ENCODE measurements at regions not wholly inside any gene's neighbourhood (a gene's known extent, or its start where the extent isn't known, plus 50 kb on each side); places are given as distances from the start of the nearest gene placed in this dataset.
A peak's percentile ranks its signal among the peaks of the same experiment; 100 is the strongest.

DNA sequence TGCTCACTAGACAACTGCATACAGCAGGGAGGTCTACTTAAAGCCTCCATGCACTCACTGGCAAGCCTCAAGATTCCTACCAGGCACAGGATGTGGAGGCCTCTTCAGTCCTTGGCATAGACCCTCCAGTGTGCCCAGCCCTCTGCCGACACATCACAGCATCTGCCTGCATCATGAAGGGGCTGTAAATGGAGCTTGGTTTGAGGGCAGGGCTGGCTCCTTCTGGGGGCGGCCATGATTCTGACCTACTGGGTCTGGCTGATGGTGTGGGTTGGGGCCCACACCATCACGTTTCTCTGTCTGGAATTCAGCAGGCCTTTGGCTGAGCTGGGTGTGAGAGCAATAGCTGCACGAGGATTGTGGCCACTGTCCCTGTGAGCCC lies 84.9 kb upstream of the SHB start:
- intact Hi-C loops (cut with micrococcal nuclease; ENCODE audit: unreplicated experiment), result no loop called here
- TF ChIP-seq REPIN1 (CRISPR knock-in tag; IDR thresholded peaks at IDR 0.05; ENCODE audit: borderline replicate concordance, low read depth) (peak; percentile 2; the same call in 1 of the 2 replicates), MZF1 (CRISPR knock-in tag; IDR thresholded peaks at IDR 0.05; ENCODE audit: borderline replicate concordance) (no peak), ZNF30 (CRISPR knock-in tag; IDR thresholded peaks at IDR 0.05) (no peak), ZFY (CRISPR knock-in tag; IDR thresholded peaks at IDR 0.05) (no peak)
- Histone ChIP-seq H3K36me3 (replicated peaks in 1 of 2; ENCODE audit: control insufficient read depth in 1 of 2, insufficient read depth in 2 of 2, low read length in 2 of 2) (no peaks in the 10 kb centered on the region), H3K4me2 (ENCODE audit: low read depth, low read length) (no peak overlapping the region), H3K9ac (ENCODE audit: insufficient read depth, low read depth, low read length) (no peak overlapping the region), H3K79me2 (ENCODE audit: insufficient read depth, low read length) (no peaks in the 10 kb centered on the region), H2AFZ (ENCODE audit: low read length) (no peak overlapping the region), H3K4me1 (ENCODE audit: insufficient read depth, low read length) (peaks cover 11% of the 10 kb centered on the region), H4K20me1 (ENCODE audit: insufficient read depth, low read length) (no peaks in the 10 kb centered on the region), H3K4me3 (replicated peaks in 1 of 3; ENCODE audit: insufficient read depth in 1 of 3, low read depth in 2 of 3, low read length in 3 of 3) (no peak overlapping the region), H3K27me3 (ENCODE audit: control insufficient read depth in 1 of 2, insufficient read depth in 2 of 2, low read length in 2 of 2) (no peaks in the 10 kb centered on the region; a peak in 1 of 5 replicates), H3K27ac (ENCODE audit: extremely low read length, insufficient read depth, low read length) (no peak overlapping the region), H3K9me3 (ENCODE audit: low read length) (no peaks in the 10 kb centered on the region)
- no TSS peak for BruUV-seq (replicated peaks)
- in situ Hi-C loops (cut with HindIII; ENCODE audit: extremely low pct_ligation_motif_present, low pct_unique_long_range_greater_than_20kb), result no loop called here
- ATAC-seq (no peak; the same call in 1 of the 3 replicates), DNase-seq (ENCODE audit: low spot score) (no peak), FAIRE-seq (no peak)
- CTCF ChIA-PET (ENCODE audit: low intra/inter-chr PET ratio, low total read pairs), result no interaction called here
- WGBS (ENCODE audit: low lambda C conversion rate), result 20% methylated on average over 2 of the region's 4 CpGs
- POLR2A ChIA-PET, result no interaction called here

DNA sequence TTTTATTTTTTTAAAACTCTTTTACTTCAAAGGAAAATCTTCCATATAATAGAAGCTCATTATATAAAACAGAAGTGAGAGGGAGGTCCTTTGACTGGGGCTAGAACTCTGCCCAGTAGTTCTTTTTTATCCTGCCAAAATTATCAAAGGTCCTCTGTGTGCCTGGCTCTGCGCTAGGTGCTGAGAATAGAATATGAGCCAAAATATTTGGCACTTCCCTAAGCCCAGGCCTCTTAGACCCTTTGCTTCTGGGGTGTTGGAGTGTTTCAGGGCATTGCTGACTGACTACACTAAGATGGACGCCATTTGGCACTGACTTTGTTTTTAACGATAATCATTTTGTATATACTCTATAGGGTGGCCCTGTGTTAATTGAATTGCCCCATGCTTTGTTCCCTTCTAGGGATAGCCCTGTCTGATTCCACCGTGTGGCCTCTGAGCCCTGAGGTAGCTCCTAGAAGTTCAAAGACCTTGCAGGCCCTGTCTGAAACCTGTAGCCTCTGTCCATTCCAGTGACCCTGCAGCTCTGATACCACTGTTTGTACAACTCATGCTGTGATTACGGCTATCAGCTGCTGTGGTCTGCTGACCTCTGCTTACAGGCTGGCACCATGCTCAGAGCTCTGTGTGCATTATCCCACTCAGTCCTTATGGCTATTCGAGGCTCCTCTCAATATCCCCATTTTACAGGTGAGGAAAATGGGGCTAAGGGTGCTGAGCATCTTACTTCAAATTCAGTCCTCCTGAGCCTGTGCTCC lies 84.3 kb upstream of the SHB start:
- Histone ChIP-seq H3K9me3 (ENCODE audit: low read length) (no peaks in the 10 kb centered on the region), H3K27me3 (ENCODE audit: control insufficient read depth in 1 of 2, insufficient read depth in 2 of 2, low read length in 2 of 2) (no peaks in the 10 kb centered on the region), H3K4me2 (ENCODE audit: low read depth, low read length) (no peak overlapping the region), H4K20me1 (ENCODE audit: insufficient read depth, low read length) (no peaks in the 10 kb centered on the region), H3K79me2 (ENCODE audit: insufficient read depth, low read length) (no peaks in the 10 kb centered on the region), H3K4me1 (ENCODE audit: insufficient read depth, low read length) (peaks cover 11% of the 10 kb centered on the region), H3K4me3 (replicated peaks in 1 of 3; ENCODE audit: insufficient read depth in 1 of 3, low read depth in 2 of 3, low read length in 3 of 3) (no peak overlapping the region), H3K36me3 (replicated peaks in 1 of 2; ENCODE audit: control insufficient read depth in 1 of 2, insufficient read depth in 2 of 2, low read length in 2 of 2) (no peaks in the 10 kb centered on the region), H2AFZ (ENCODE audit: low read length) (no peak overlapping the region), H3K9ac (ENCODE audit: insufficient read depth, low read depth, low read length) (no peak overlapping the region), H3K27ac (ENCODE audit: extremely low read length, insufficient read depth, low read length) (no peak overlapping the region)
- peak; percentile 43 for DNase-seq (ENCODE audit: low spot score)
- ChIA-PET CTCF (ENCODE audit: low intra/inter-chr PET ratio, low total read pairs) (no interaction called here), POLR2A (no interaction called here)
- in situ Hi-C loops (cut with HindIII; ENCODE audit: extremely low pct_ligation_motif_present, low pct_unique_long_range_greater_than_20kb), result no loop called here
- no TSS peak for BruUV-seq (replicated peaks)
- intact Hi-C loops (cut with micrococcal nuclease; ENCODE audit: unreplicated experiment), result no loop called here
- FAIRE-seq, result peak; percentile 28
- peak; percentile 97 for ATAC-seq
- WGBS (ENCODE audit: low lambda C conversion rate), result 9% methylated on average over 6 of the region's 6 CpGs
- TF ChIP-seq, protein P1, sequence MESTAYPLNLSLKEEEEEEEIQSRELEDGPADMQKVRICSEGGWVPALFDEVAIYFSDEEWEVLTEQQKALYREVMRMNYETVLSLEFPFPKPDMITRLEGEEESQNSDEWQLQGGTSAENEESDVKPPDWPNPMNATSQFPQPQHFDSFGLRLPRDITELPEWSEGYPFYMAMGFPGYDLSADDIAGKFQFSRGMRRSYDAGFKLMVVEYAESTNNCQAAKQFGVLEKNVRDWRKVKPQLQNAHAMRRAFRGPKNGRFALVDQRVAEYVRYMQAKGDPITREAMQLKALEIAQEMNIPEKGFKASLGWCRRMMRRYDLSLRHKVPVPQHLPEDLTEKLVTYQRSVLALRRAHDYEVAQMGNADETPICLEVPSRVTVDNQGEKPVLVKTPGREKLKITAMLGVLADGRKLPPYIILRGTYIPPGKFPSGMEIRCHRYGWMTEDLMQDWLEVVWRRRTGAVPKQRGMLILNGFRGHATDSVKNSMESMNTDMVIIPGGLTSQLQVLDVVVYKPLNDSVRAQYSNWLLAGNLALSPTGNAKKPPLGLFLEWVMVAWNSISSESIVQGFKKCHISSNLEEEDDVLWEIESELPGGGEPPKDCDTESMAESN (CRISPR knock-in tag; conservative IDR thresholded peaks at IDR 0.05), result no peak
- no peak for TF ChIP-seq NR2F6 (IDR thresholded peaks at IDR 0.05)
- peak; percentile 35; the same call in 1 of the 2 replicates for TF ChIP-seq NR2F6 (CRISPR knock-in tag; IDR thresholded peaks at IDR 0.05)
- TF ChIP-seq, protein P2, sequence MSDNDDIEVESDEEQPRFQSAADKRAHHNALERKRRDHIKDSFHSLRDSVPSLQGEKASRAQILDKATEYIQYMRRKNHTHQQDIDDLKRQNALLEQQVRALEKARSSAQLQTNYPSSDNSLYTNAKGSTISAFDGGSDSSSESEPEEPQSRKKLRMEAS (IDR thresholded peaks at IDR 0.05), result peak; percentile 62
- TF ChIP-seq, protein P3, sequence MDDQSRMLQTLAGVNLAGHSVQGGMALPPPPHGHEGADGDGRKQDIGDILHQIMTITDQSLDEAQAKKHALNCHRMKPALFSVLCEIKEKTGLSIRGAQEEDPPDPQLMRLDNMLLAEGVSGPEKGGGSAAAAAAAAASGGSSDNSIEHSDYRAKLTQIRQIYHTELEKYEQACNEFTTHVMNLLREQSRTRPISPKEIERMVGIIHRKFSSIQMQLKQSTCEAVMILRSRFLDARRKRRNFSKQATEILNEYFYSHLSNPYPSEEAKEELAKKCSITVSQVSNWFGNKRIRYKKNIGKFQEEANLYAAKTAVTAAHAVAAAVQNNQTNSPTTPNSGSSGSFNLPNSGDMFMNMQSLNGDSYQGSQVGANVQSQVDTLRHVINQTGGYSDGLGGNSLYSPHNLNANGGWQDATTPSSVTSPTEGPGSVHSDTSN (CRISPR knock-in tag; IDR thresholded peaks at IDR 0.05; ENCODE audit: borderline replicate concordance), result no peak
- TF ChIP-seq ZMYM2 (CRISPR knock-in tag; IDR thresholded peaks at IDR 0.05), result no peak
- TF ChIP-seq ZNF383 (CRISPR knock-in tag; IDR thresholded peaks at IDR 0.05; ENCODE audit: borderline replicate concordance), result no peak
- no peak for TF ChIP-seq GATAD1 (CRISPR knock-in tag; IDR thresholded peaks at IDR 0.05)
- 0 out of 2 replicates have a peak, but pooled peaks have one; percentile 54 for TF ChIP-seq ZNF629 (CRISPR knock-in tag; conservative IDR thresholded peaks at IDR 0.05)
- no peak for TF ChIP-seq ZNF260 (CRISPR knock-in tag; IDR thresholded peaks at IDR 0.05; ENCODE audit: borderline replicate concordance, low read depth)
- TF ChIP-seq ZBTB8A (CRISPR knock-in tag; IDR thresholded peaks at IDR 0.05; ENCODE audit: borderline replicate concordance, low read depth), result no peak
- no peak for TF ChIP-seq ZNF891 (CRISPR knock-in tag; IDR thresholded peaks at IDR 0.05)
- TF ChIP-seq PHB2 (IDR thresholded peaks at IDR 0.05; ENCODE audit: partially characterized antibody), result no peak
